WTC11 (cell line): ENCODE measurements at regions not wholly inside any gene's neighbourhood (a gene's known extent, or its start where the extent isn't known, plus 50 kb on each side); places are given as distances from the start of the nearest gene placed in this dataset.

Experiments used
- ATAC-seq: fragments of 200-7000 bp; cut with Tn5 transposase; 2 replicates; pipeline ENCODE4 v1.10.0; 2021; ENCODE audit warnings: mild to moderate bottlenecking, moderate library complexity
- CTCF ChIA-PET: fragments of 300-600 bp; sonication (Branson Sonifier 250); formaldehyde crosslinking; loops from one replicate; lab custom pipeline; 2021; ENCODE audit warnings: antibody characterized with exemption; lab: Charles Lee
- POLR2A ChIA-PET: fragments of 350-600 bp; sonication (Branson Sonifier 250); formaldehyde crosslinking; loops from one replicate; lab custom pipeline; 2021; ENCODE audit warnings: antibody characterized with exemption; lab: Charles Lee
- DNase-seq: peaks from one replicate; pipeline ENCODE4 v3.0.0; 2021; ENCODE audit warnings: low spot score
- H3K27ac Mint-ChIP-seq: 2 replicates; pipeline ENCODE4 v1.8.0; 2021; ENCODE audit warnings: mixed read lengths
- H3K27me3 Mint-ChIP-seq: 2 replicates; pipeline ENCODE4 v1.8.0; 2021; ENCODE audit warnings: low read depth, mild to moderate bottlenecking, moderate library complexity, mixed read lengths
- H3K36me3 Mint-ChIP-seq: 2 replicates; pipeline ENCODE4 v1.8.0; 2021; ENCODE audit warnings: mixed read lengths
- H3K4me1 Mint-ChIP-seq: 2 replicates; pipeline ENCODE4 v1.8.0; 2022; ENCODE audit warnings: mixed read lengths
- H3K4me3 Mint-ChIP-seq: 2 replicates; pipeline ENCODE4 v1.8.0; 2021; ENCODE audit warnings: mild to moderate bottlenecking, moderate library complexity, mixed read lengths
- H3K9me3 Mint-ChIP-seq: 2 replicates; pipeline ENCODE4 v1.8.0; 2021; ENCODE audit warnings: mixed read lengths
- ATF1 ChIP-seq: sonication (generic); formaldehyde crosslinking; IDR thresholded peaks from 2 replicates; pipeline ENCODE4 v1.8.1; 2023; ENCODE audit warnings: mild to moderate bottlenecking, moderate library complexity, missing genetic modification reagents
- CREM ChIP-seq: sonication (generic); formaldehyde crosslinking; IDR thresholded peaks from 2 replicates; pipeline ENCODE4 v1.8.1; 2022; ENCODE audit warnings: mild to moderate bottlenecking, missing genetic modification reagents, moderate library complexity
- E2F5 ChIP-seq: sonication (generic); formaldehyde crosslinking; IDR thresholded peaks from 2 replicates; pipeline ENCODE4 v1.8.1; 2022; ENCODE audit warnings: mild to moderate bottlenecking, moderate library complexity, missing genetic modification reagents
- EMX1 ChIP-seq: fragments of 250-450 bp; sonication (Bioruptor Pico); IDR thresholded peaks from 2 replicates; pipeline ENCODE4 v1.8.0; 2021; ENCODE audit warnings: mild to moderate bottlenecking
- FOXJ3 ChIP-seq: sonication (generic); formaldehyde crosslinking; IDR thresholded peaks from 2 replicates; pipeline ENCODE4 v1.9.0; 2021; ENCODE audit warnings: missing genetic modification reagents, mild to moderate bottlenecking, borderline replicate concordance
- FOXK1 ChIP-seq: sonication (generic); formaldehyde crosslinking; IDR thresholded peaks from 2 replicates; pipeline ENCODE4 v1.8.0; 2022; ENCODE audit warnings: mild to moderate bottlenecking, moderate library complexity, missing genetic modification reagents
- GABPB1 ChIP-seq: sonication (generic); formaldehyde crosslinking; IDR thresholded peaks from 2 replicates; pipeline ENCODE4 v1.8.1; 2023; ENCODE audit warnings: mild to moderate bottlenecking, missing genetic modification reagents
- HMGXB4 ChIP-seq: sonication (generic); formaldehyde crosslinking; IDR thresholded peaks from 2 replicates; pipeline ENCODE4 v1.8.1; 2023; ENCODE audit warnings: mild to moderate bottlenecking, moderate library complexity, missing genetic modification reagents
- KAT7 ChIP-seq: sonication (generic); formaldehyde crosslinking; IDR thresholded peaks from 2 replicates; pipeline ENCODE4 v1.8.1; 2023; ENCODE audit warnings: missing genetic modification reagents, mild to moderate bottlenecking, borderline replicate concordance
- MYBL2 ChIP-seq: sonication (generic); formaldehyde crosslinking; IDR thresholded peaks from 2 replicates; pipeline ENCODE4 v1.8.1; 2023; ENCODE audit warnings: mild to moderate bottlenecking, moderate library complexity, missing genetic modification reagents
- OVOL2 ChIP-seq: fragments of 250-450 bp; sonication (Bioruptor Pico); IDR thresholded peaks from 2 replicates; pipeline ENCODE4 v1.9.0; 2021; ENCODE audit warnings: mild to moderate bottlenecking, borderline replicate concordance
- PRDM15 ChIP-seq: sonication (generic); formaldehyde crosslinking; IDR thresholded peaks from 2 replicates; pipeline ENCODE4 v1.8.0; 2022; ENCODE audit warnings: missing genetic modification reagents
- PRRX2 ChIP-seq: fragments of 250-450 bp; sonication (Bioruptor Pico); IDR thresholded peaks from 2 replicates; pipeline ENCODE4 v1.8.0; 2021; ENCODE audit warnings: mild to moderate bottlenecking
- RELA ChIP-seq: sonication (generic); formaldehyde crosslinking; IDR thresholded peaks from 2 replicates; pipeline ENCODE4 v1.8.1; 2022; ENCODE audit warnings: missing genetic modification reagents, mild to moderate bottlenecking, borderline replicate concordance
- SMAD4 ChIP-seq: sonication (generic); formaldehyde crosslinking; IDR thresholded peaks from 2 replicates; pipeline ENCODE4 v1.8.0; 2022; ENCODE audit warnings: mild to moderate bottlenecking, missing genetic modification reagents
- SP1 ChIP-seq: sonication (generic); formaldehyde crosslinking; conservative IDR thresholded peaks from 2 replicates; pipeline ENCODE4 v1.8.1; 2022; ENCODE audit warnings: missing genetic modification reagents
- TCF7 ChIP-seq: sonication (generic); formaldehyde crosslinking; IDR thresholded peaks from 2 replicates; pipeline ENCODE4 v1.8.0; 2022; ENCODE audit warnings: mild to moderate bottlenecking, low read depth, missing genetic modification reagents, moderate library complexity
- USF2 ChIP-seq: sonication (generic); formaldehyde crosslinking; IDR thresholded peaks from 2 replicates; pipeline ENCODE4 v1.8.1; 2023; ENCODE audit warnings: mild to moderate bottlenecking, missing genetic modification reagents, moderate library complexity
- ZBTB21 ChIP-seq: sonication (generic); formaldehyde crosslinking; IDR thresholded peaks from 2 replicates; pipeline ENCODE4 v1.8.1; 2023; ENCODE audit warnings: mild to moderate bottlenecking, missing genetic modification reagents, borderline replicate concordance
- ZNF138 ChIP-seq: sonication (generic); formaldehyde crosslinking; conservative IDR thresholded peaks from 2 replicates; pipeline ENCODE4 v1.8.1; 2022; ENCODE audit warnings: mild to moderate bottlenecking, moderate library complexity, missing genetic modification reagents
- ZNF263 ChIP-seq: sonication (generic); formaldehyde crosslinking; IDR thresholded peaks from 2 replicates; pipeline ENCODE4 v1.8.1; 2022; ENCODE audit warnings: low read depth, mild to moderate bottlenecking, moderate library complexity, missing genetic modification reagents
- ZNF281 ChIP-seq: sonication (generic); formaldehyde crosslinking; IDR thresholded peaks from 2 replicates; pipeline ENCODE4 v1.8.0; 2023; ENCODE audit warnings: mild to moderate bottlenecking, missing genetic modification reagents
- ZNF423 ChIP-seq: fragments of 250-450 bp; sonication (Bioruptor Pico); IDR thresholded peaks from 2 replicates; pipeline ENCODE4 v2.1.2; 2022; ENCODE audit warnings: mild to moderate bottlenecking, moderate library complexity
- ZNF512 ChIP-seq: sonication (generic); formaldehyde crosslinking; IDR thresholded peaks from 2 replicates; pipeline ENCODE4 v1.8.1; 2022; ENCODE audit warnings: missing genetic modification reagents, borderline replicate concordance
- ZNF671 ChIP-seq: fragments of 250-450 bp; sonication (Bioruptor Pico); IDR thresholded peaks from 2 replicates; pipeline ENCODE4 v1.8.0; 2021; ENCODE audit warnings: mild to moderate bottlenecking

- H3K4me3 Mint-ChIP-seq: no peak overlapping the region
- no peak overlapping the region for H3K27ac Mint-ChIP-seq
- H3K9me3 Mint-ChIP-seq: peaks cover 11% of the 10 kb centered on the region
- POLR2A ChIA-PET: no interaction called here
- CTCF ChIA-PET: no interaction called here
- H3K4me1 Mint-ChIP-seq: peaks cover 10% of the 10 kb centered on the region
- DNase-seq (no peak), ATAC-seq (no peak)
- no peaks in the 10 kb centered on the region for H3K27me3 Mint-ChIP-seq
- TF ChIP-seq ZNF671 (CRISPR knock-in tag) (no peak), ZNF423 (CRISPR knock-in tag) (no peak), SP1 (no peak), TCF7 (CRISPR knock-in tag) (no peak), CREM (CRISPR knock-in tag) (no peak), E2F5 (CRISPR knock-in tag) (no peak), ZNF138 (CRISPR knock-in tag) (no peak), FOXJ3 (CRISPR knock-in tag) (no peak), SMAD4 (no peak), MYBL2 (CRISPR knock-in tag) (no peak), ATF1 (CRISPR knock-in tag) (no peak)
- H3K36me3 Mint-ChIP-seq: no peaks in the 10 kb centered on the region
Observed at GRCh38 chr10:128969551-128969950, 497.5 kb upstream of the MGMT start.

GRCh38 chr10:128971374-128972035 lies 495.5 kb upstream of the MGMT start:
- TF ChIP-seq ZNF263 (CRISPR knock-in tag): no peak
- TF ChIP-seq FOXJ3 (CRISPR knock-in tag): no peak
- TF ChIP-seq ZNF281 (CRISPR knock-in tag): no peak
- no peak for TF ChIP-seq ZNF512 (CRISPR knock-in tag)
- TF ChIP-seq ZNF138 (CRISPR knock-in tag): no peak
- TF ChIP-seq KAT7 (CRISPR knock-in tag): no peak
- no peak for TF ChIP-seq PRRX2 (CRISPR knock-in tag)
- no peak for TF ChIP-seq FOXK1 (CRISPR knock-in tag)
- no peak for TF ChIP-seq EMX1
- no peak for TF ChIP-seq USF2 (CRISPR knock-in tag)
- no peak for TF ChIP-seq PRDM15 (CRISPR knock-in tag)
- TF ChIP-seq TCF7 (CRISPR knock-in tag): no peak
- no peak for TF ChIP-seq HMGXB4 (CRISPR knock-in tag)
- TF ChIP-seq RELA (CRISPR knock-in tag): no peak
- TF ChIP-seq GABPB1 (CRISPR knock-in tag): no peak
- TF ChIP-seq ZBTB21 (CRISPR knock-in tag): no peak
- TF ChIP-seq OVOL2: no peak
- no peak for ATAC-seq
- H3K27ac Mint-ChIP-seq: no peak overlapping the region
- ChIA-PET CTCF (no interaction called here), POLR2A (no interaction called here)
- H3K4me1 Mint-ChIP-seq: peaks cover 10% of the 10 kb centered on the region
- no peak for DNase-seq
- H3K4me3 Mint-ChIP-seq: no peak overlapping the region
- H3K36me3 Mint-ChIP-seq: no peaks in the 10 kb centered on the region
- no peaks in the 10 kb centered on the region for H3K27me3 Mint-ChIP-seq
- no peaks in the 10 kb centered on the region for H3K9me3 Mint-ChIP-seq
